Naive thymus-derived CD4-positive, alpha-beta T cell (primary cell): ENCODE measurements at regions not wholly inside any gene's neighbourhood (a gene's known extent, or its start where the extent isn't known, plus 50 kb on each side); places are given as distances from the start of the nearest gene placed in this dataset.

Experiments used
- ATAC-seq: fragments of 150-1000 bp; cut with Tn5 transposase; 2 replicates; pipeline ENCODE4 v1.10.0; 2021; ENCODE audit warnings: mild to moderate bottlenecking, moderate library complexity
- CTCF ChIA-PET: fragments of 350-600 bp; sonication (Branson Sonifier 250); formaldehyde crosslinking; loops from one replicate; lab custom pipeline; 2021; ENCODE audit warnings: antibody characterized with exemption; lab: Charles Lee
- POLR2A ChIA-PET: fragments of 350-600 bp; sonication (Branson Sonifier 250); formaldehyde crosslinking; loops from one replicate; lab custom pipeline; 2021; ENCODE audit warnings: antibody characterized with exemption, inconsistent platforms; lab: Charles Lee
- DNase-seq, 9 donors: peaks; one replicate each; pipeline versions ENCODE4 v3.0.0 to v3.0.0-alpha.2; 2020 to 2022; ENCODE audit warnings: mixed read lengths in 1 of 9
- H3K27ac ChIP-seq: one replicate; pipeline ENCODE4 v1.7.0; 2013; ENCODE audit warnings: mild to moderate bottlenecking, low read depth, low read length, moderate library complexity
- H3K27me3 ChIP-seq, 2 donors: one replicate each; pipeline ENCODE4 v1.7.0; 2013; ENCODE audit warnings: low read length in 2 of 2, mild to moderate bottlenecking in 2 of 2, moderate library complexity in 2 of 2; ENCODE audit not compliant: control insufficient read depth in 2 of 2, insufficient read depth in 2 of 2
- H3K36me3 ChIP-seq, 3 experiments: 1 replicate in 2 of 3; 2 replicates in 1 of 3; pipeline ENCODE4 v1.7.0; 2013; ENCODE audit warnings: low read length in 3 of 3, mild to moderate bottlenecking in 3 of 3, moderate library complexity in 1 of 3; ENCODE audit not compliant: insufficient read depth in 3 of 3, control insufficient read depth in 2 of 3
- H3K4me1 ChIP-seq, 2 donors: one replicate each; pipeline ENCODE4 v1.7.0; 2013; ENCODE audit warnings: low read length in 2 of 2, mild to moderate bottlenecking in 2 of 2, moderate library complexity in 1 of 2; ENCODE audit not compliant: control insufficient read depth in 2 of 2, insufficient read depth in 2 of 2
- H3K4me3 ChIP-seq: 2 replicates; pipeline ENCODE4 v1.7.0; 2013; ENCODE audit warnings: mild to moderate bottlenecking, low read length
- H3K9me3 ChIP-seq, 3 experiments: 1 replicate in 2 of 3; 2 replicates in 1 of 3; pipeline ENCODE4 v1.7.0; 2013; ENCODE audit warnings: low read length in 3 of 3; ENCODE audit not compliant: control insufficient read depth in 2 of 3
- H3K27ac Mint-ChIP-seq, 9 donors: one replicate each; pipeline ENCODE4 v1.8.0; 2020 to 2022; ENCODE audit warnings: mixed read lengths in 9 of 9, mild to moderate bottlenecking in 8 of 9, moderate library complexity in 5 of 9, inconsistent platforms in 2 of 9
- H3K27me3 Mint-ChIP-seq, 5 donors: one replicate each; pipeline ENCODE4 v1.8.0; 2021 to 2022; ENCODE audit warnings: mixed read lengths in 5 of 5, mild to moderate bottlenecking in 1 of 5
- H3K36me3 Mint-ChIP-seq, 5 donors: one replicate each; pipeline ENCODE4 v1.8.0; 2020 to 2022; ENCODE audit warnings: mixed read lengths in 5 of 5, mild to moderate bottlenecking in 3 of 5, inconsistent platforms in 1 of 5
- H3K4me1 Mint-ChIP-seq, 7 donors: one replicate each; pipeline ENCODE4 v1.8.0; 2020 to 2022; ENCODE audit warnings: mixed read lengths in 7 of 7, mild to moderate bottlenecking in 3 of 7, inconsistent platforms in 1 of 7
- H3K4me3 Mint-ChIP-seq, 10 donors: one replicate each; pipeline ENCODE4 v1.8.0; 2020 to 2022; ENCODE audit warnings: mild to moderate bottlenecking in 10 of 10, mixed read lengths in 10 of 10, moderate library complexity in 6 of 10, inconsistent platforms in 2 of 10
- H3K9me3 Mint-ChIP-seq, 11 donors: one replicate each; pipeline ENCODE4 v1.8.0; 2020 to 2022; ENCODE audit warnings: mixed read lengths in 11 of 11, mild to moderate bottlenecking in 4 of 11, inconsistent platforms in 1 of 11, moderate library complexity in 1 of 11
- intact Hi-C, 2 donors: fragments of 100-400 bp; cut with micrococcal nuclease; formaldehyde crosslinking; loops; one replicate each; pipeline ENCODE4 v1.15.1; 2023

DNA sequence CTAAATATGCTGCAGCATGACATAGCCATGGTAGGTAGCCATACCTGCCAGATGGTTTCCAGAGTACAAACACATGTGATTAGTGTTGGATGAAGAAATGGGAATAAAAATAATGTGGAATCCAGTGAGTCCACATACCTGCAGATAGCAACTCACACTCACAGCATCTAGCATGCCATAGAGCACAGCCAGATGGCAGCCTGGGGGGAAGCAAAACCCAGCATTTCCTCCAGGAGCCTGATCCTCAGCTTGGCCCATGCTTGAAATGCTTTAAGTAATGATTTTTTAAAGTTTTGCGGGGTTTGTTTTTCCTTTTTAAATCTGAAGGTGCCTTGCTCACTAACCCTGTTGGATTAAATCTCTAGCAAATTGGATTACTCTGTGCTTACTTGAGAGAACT, 535.1 kb downstream of the STK39 start:
- CTCF ChIA-PET = no interaction called here

GRCh38 chr2:167708998-167709397, 538.4 kb downstream of the STK39 start:
- H3K27ac ChIP-seq = no peak overlapping the region
- H3K9me3 ChIP-seq = no peaks in the 10 kb centered on the region
- Mint-ChIP-seq H3K4me1 (no peaks in the 10 kb centered on the region), H3K9me3 (peaks cover 0 to 6% (median 0%) of the 10 kb centered on the region in 11 donors), H3K27me3 (peaks cover 0 to 4% (median 0%) of the 10 kb centered on the region in 5 donors), H3K36me3 (no peaks in the 10 kb centered on the region), H3K27ac (no peak overlapping the region), H3K4me3 (no peak overlapping the region)
- intact Hi-C loops = no loop called here
- no peak for ATAC-seq
- no peak overlapping the region for H3K4me3 ChIP-seq
- no peak for DNase-seq
- no peaks in the 10 kb centered on the region for H3K36me3 ChIP-seq
- H3K4me1 ChIP-seq = no peaks in the 10 kb centered on the region
- H3K27me3 ChIP-seq = no peaks in the 10 kb centered on the region
- ChIA-PET POLR2A (no interaction called here), CTCF (no interaction called here)

More for the DNA sequence above, 535.1 kb downstream of the STK39 start:
- H3K9me3 Mint-ChIP-seq = peaks cover 0 to 6% (median 0%) of the 10 kb centered on the region in 11 donors
- no peaks in the 10 kb centered on the region for H3K36me3 ChIP-seq
- no peaks in the 10 kb centered on the region for H3K4me1 Mint-ChIP-seq
- H3K27ac Mint-ChIP-seq = no peak overlapping the region
- ATAC-seq = no peak
- H3K9me3 ChIP-seq = no peaks in the 10 kb centered on the region
- H3K36me3 Mint-ChIP-seq = no peaks in the 10 kb centered on the region
- DNase-seq = no peak
- H3K27me3 ChIP-seq = no peaks in the 10 kb centered on the region
- H3K27me3 Mint-ChIP-seq = peaks cover 0 to 4% (median 0%) of the 10 kb centered on the region in 5 donors
- POLR2A ChIA-PET = no interaction called here
- no peaks in the 10 kb centered on the region for H3K4me1 ChIP-seq
- no peak overlapping the region for H3K4me3 ChIP-seq
- intact Hi-C loops = no loop called here
- no peak overlapping the region for H3K4me3 Mint-ChIP-seq
- H3K27ac ChIP-seq = no peak overlapping the region

DNA sequence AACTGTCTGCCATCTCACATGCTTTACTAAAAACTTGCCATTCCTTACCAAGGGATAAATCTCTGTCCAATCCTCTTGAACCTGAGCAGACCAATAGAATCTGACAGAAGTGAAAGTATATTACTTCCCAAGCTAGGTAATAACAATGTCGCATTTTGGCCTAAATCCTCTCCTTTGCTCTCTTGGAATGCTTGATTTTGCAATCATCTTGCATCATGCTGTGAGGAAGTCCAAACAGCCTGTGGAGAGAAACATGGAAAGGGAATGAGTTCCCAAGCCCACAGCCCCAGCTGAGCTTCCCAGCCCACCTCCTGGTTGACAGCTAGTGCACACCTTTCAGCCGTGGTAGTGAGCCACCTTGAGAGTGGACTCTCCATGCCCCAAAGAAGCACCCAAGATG, 540.6 kb downstream of the STK39 start:
- Histone ChIP-seq H3K27me3 (no peaks in the 10 kb centered on the region), H3K36me3 (no peaks in the 10 kb centered on the region), H3K27ac (no peak overlapping the region), H3K9me3 (no peaks in the 10 kb centered on the region), H3K4me1 (no peaks in the 10 kb centered on the region), H3K4me3 (no peak overlapping the region)
- POLR2A ChIA-PET = no interaction called here
- Mint-ChIP-seq H3K27me3 (peaks cover 0 to 4% (median 0%) of the 10 kb centered on the region in 5 donors), H3K36me3 (no peaks in the 10 kb centered on the region), H3K9me3 (peaks cover 0 to 6% (median 0%) of the 10 kb centered on the region in 11 donors), H3K27ac (no peak overlapping the region), H3K4me1 (no peaks in the 10 kb centered on the region), H3K4me3 (no peak overlapping the region)
- ATAC-seq (no peak), DNase-seq (no peak)
- intact Hi-C loops = no loop called here
- CTCF ChIA-PET = no interaction called here

GRCh38 chr2:167703441-167703840, 544.0 kb downstream of the STK39 start:
- DNase-seq (no peak), ATAC-seq (no peak)
- Mint-ChIP-seq H3K36me3 (no peaks in the 10 kb centered on the region), H3K9me3 (peaks cover 0 to 4% (median 0%) of the 10 kb centered on the region in 11 donors), H3K4me1 (no peaks in the 10 kb centered on the region), H3K4me3 (no peak overlapping the region), H3K27me3 (no peaks in the 10 kb centered on the region), H3K27ac (no peak overlapping the region)
- Histone ChIP-seq H3K9me3 (no peaks in the 10 kb centered on the region), H3K4me3 (no peak overlapping the region), H3K27ac (no peak overlapping the region), H3K36me3 (no peaks in the 10 kb centered on the region), H3K4me1 (no peaks in the 10 kb centered on the region), H3K27me3 (no peaks in the 10 kb centered on the region)
- intact Hi-C loops = no loop called here
- CTCF ChIA-PET = no interaction called here
- POLR2A ChIA-PET = no interaction called here

- H3K4me3 Mint-ChIP-seq = no peak overlapping the region
- H3K36me3 Mint-ChIP-seq = no peaks in the 10 kb centered on the region
- ATAC-seq = no peak
- H3K4me3 ChIP-seq = no peak overlapping the region
- no peak overlapping the region for H3K27ac Mint-ChIP-seq
- H3K27ac ChIP-seq = no peak overlapping the region
- ChIA-PET CTCF (no interaction called here), POLR2A (no interaction called here)
- no peaks in the 10 kb centered on the region for H3K4me1 ChIP-seq
- peaks cover 0 to 4% (median 0%) of the 10 kb centered on the region in 11 donors for H3K9me3 Mint-ChIP-seq
- no peaks in the 10 kb centered on the region for H3K9me3 ChIP-seq
- no peaks in the 10 kb centered on the region for H3K4me1 Mint-ChIP-seq
- H3K36me3 ChIP-seq = no peaks in the 10 kb centered on the region
- H3K27me3 ChIP-seq = no peaks in the 10 kb centered on the region
- no peak for DNase-seq
- intact Hi-C loops = no loop called here
- H3K27me3 Mint-ChIP-seq = no peaks in the 10 kb centered on the region
These were observed 545.2 kb downstream of the STK39 start for GRCh38 chr2:167702227-167702626.

GRCh38 chr2:167701651-167702050, 545.7 kb downstream of the STK39 start:
- Histone ChIP-seq H3K9me3 (no peaks in the 10 kb centered on the region), H3K27ac (no peak overlapping the region), H3K27me3 (no peaks in the 10 kb centered on the region), H3K4me1 (no peaks in the 10 kb centered on the region), H3K36me3 (no peaks in the 10 kb centered on the region), H3K4me3 (no peak overlapping the region)
- Mint-ChIP-seq H3K27me3 (no peaks in the 10 kb centered on the region), H3K4me1 (no peaks in the 10 kb centered on the region), H3K4me3 (no peak overlapping the region), H3K36me3 (no peaks in the 10 kb centered on the region), H3K27ac (no peak overlapping the region), H3K9me3 (peaks cover 0 to 4% (median 0%) of the 10 kb centered on the region in 11 donors)
- ATAC-seq = no peak
- intact Hi-C loops = no loop called here
- ChIA-PET POLR2A (no interaction called here), CTCF (no interaction called here)
- no peak for DNase-seq

GRCh38 chr2:167697948-167698347, 549.4 kb downstream of the STK39 start:
- no peak for ATAC-seq
- Mint-ChIP-seq H3K36me3 (no peaks in the 10 kb centered on the region), H3K27ac (no peak overlapping the region), H3K4me1 (no peaks in the 10 kb centered on the region), H3K9me3 (peaks cover 0 to 4% (median 0%) of the 10 kb centered on the region in 11 donors), H3K4me3 (no peak overlapping the region), H3K27me3 (no peaks in the 10 kb centered on the region)
- CTCF ChIA-PET = no interaction called here
- no peak for DNase-seq
- intact Hi-C loops = no loop called here
- Histone ChIP-seq H3K36me3 (no peaks in the 10 kb centered on the region), H3K27ac (no peak overlapping the region), H3K27me3 (no peaks in the 10 kb centered on the region), H3K4me3 (no peak overlapping the region), H3K9me3 (no peaks in the 10 kb centered on the region), H3K4me1 (no peaks in the 10 kb centered on the region)
- POLR2A ChIA-PET = no interaction called here
